Endothelial cell of umbilical vein (primary cell): ENCODE measurements at regions not wholly inside any gene's neighbourhood (a gene's known extent, or its start where the extent isn't known, plus 50 kb on each side); places are given as distances from the start of the nearest gene placed in this dataset.

Experiments used
- BruUV-seq: library from RNA; stranded (reverse); fragments of 400-500 nt; replicated peaks from 2 replicates; lab custom pipeline; 2021; lab: Mats Ljungman, UMichigan
- CTCF ChIA-PET: fragments of 300-600, 350-600 bp; sonication (Branson Sonifier 250); formaldehyde crosslinking; loops from one replicate; lab custom pipeline; 2021; ENCODE audit warnings: antibody characterized with exemption, inconsistent platforms; lab: Charles Lee
- POLR2A ChIA-PET: fragments of 300-600, 350-600 bp; sonication (Branson Sonifier 250); formaldehyde crosslinking; loops from one replicate; lab custom pipeline; 2021; ENCODE audit warnings: antibody characterized with exemption, inconsistent platforms; lab: Charles Lee
- DNase-seq: peaks from one replicate; pipeline ENCODE4 v3.0.0-alpha.2; 2011; ENCODE audit warnings: low read depth, low spot score
- FAIRE-seq: peaks from 2 replicates; lab custom pipeline; 2011; peaks lifted over from hg19 to GRCh38; lab: Jason Lieb, UNC
- H2AFZ ChIP-seq: 2 replicates; pipeline ENCODE4 v1.6.0; 2012; ENCODE audit warnings: low read depth, low read length, control low read depth, inconsistent platforms
- H3K27ac ChIP-seq: 2 replicates; pipeline ENCODE4 v1.5.1; 2011; ENCODE audit warnings: low read depth, mild to moderate bottlenecking, control low read depth, low read length, moderate library complexity; ENCODE audit not compliant: insufficient read depth
- H3K27me3 ChIP-seq, 2 experiments: 2 replicates each; pipeline versions ENCODE4 v1.6.0 to v1.6.1; 2011; ENCODE audit warnings: low read length in 2 of 2, mixed read lengths in 1 of 2; ENCODE audit not compliant: control insufficient read depth in 2 of 2, insufficient read depth in 2 of 2
- H3K36me3 ChIP-seq, 2 experiments: 2 replicates in 1 of 2; 3 replicates in 1 of 2; pipeline ENCODE4 v1.5.1; 2011; ENCODE audit warnings: low read length in 2 of 2, mild to moderate bottlenecking in 1 of 2, moderate library complexity in 1 of 2; ENCODE audit not compliant: control insufficient read depth in 2 of 2, insufficient read depth in 2 of 2; ENCODE audit errors: extremely low read depth in 1 of 2
- H3K4me1 ChIP-seq: 3 replicates; pipeline ENCODE4 v1.5.1; 2011; ENCODE audit warnings: mild to moderate bottlenecking, low read length; ENCODE audit not compliant: control insufficient read depth, insufficient read depth; ENCODE audit errors: extremely low read depth
- H3K4me2 ChIP-seq: 2 replicates; pipeline ENCODE4 v1.6.1; 2011; ENCODE audit warnings: low read length, control low read depth, mixed read lengths; ENCODE audit not compliant: insufficient read depth
- H3K4me3 ChIP-seq, 3 experiments: fragments of 200-600 bp in 1 of 3; sonication (generic), shearing (Covaris generic) in 1 of 3; replicated peaks in 1 of 3; 2 replicates each; pipeline ENCODE4 v1.5.1; 2011 to 2016; ENCODE audit warnings: control low read depth in 3 of 3, low read length in 3 of 3, mild to moderate bottlenecking in 2 of 3, inconsistent platforms in 1 of 3, low read depth in 1 of 3, moderate library complexity in 1 of 3; ENCODE audit not compliant: insufficient read depth in 1 of 3
- H3K79me2 ChIP-seq: 2 replicates; pipeline ENCODE4 v1.6.0; 2012; ENCODE audit warnings: low read length, inconsistent platforms; ENCODE audit not compliant: control insufficient read depth, insufficient read depth
- H3K9ac ChIP-seq: replicated peaks from 2 replicates; pipeline ENCODE3; 2011; ENCODE audit warnings: low read length, control low read depth; ENCODE audit not compliant: insufficient read depth; ENCODE audit errors: extremely low read depth
- H3K9me1 ChIP-seq: replicated peaks from 3 replicates; pipeline ENCODE4 v1.6.0; 2011; ENCODE audit warnings: mild to moderate bottlenecking, low read length; ENCODE audit not compliant: control insufficient read depth, insufficient read depth; ENCODE audit errors: extremely low read depth
- H3K9me3 ChIP-seq: replicated peaks from 2 replicates; pipeline ENCODE4 v1.5.1; 2012; ENCODE audit warnings: low read length, inconsistent platforms; ENCODE audit not compliant: control insufficient read depth, insufficient read depth
- H4K20me1 ChIP-seq: replicated peaks from 2 replicates; pipeline ENCODE3; 2011; ENCODE audit warnings: mild to moderate bottlenecking, low read length; ENCODE audit not compliant: control insufficient read depth, insufficient read depth; ENCODE audit errors: extremely low read depth
- EZH2 ChIP-seq: IDR thresholded peaks from 2 replicates; pipeline ENCODE4 v1.6.1; 2012; ENCODE audit warnings: borderline replicate concordance, low read depth, mild to moderate bottlenecking, moderate library complexity, low read length, inconsistent platforms; ENCODE audit not compliant: severe bottlenecking
- FOS ChIP-seq: IDR thresholded peaks from 2 replicates; pipeline ENCODE4 v1.6.1; 2011; ENCODE audit warnings: mild to moderate bottlenecking, low read length, moderate library complexity, borderline replicate concordance; ENCODE audit not compliant: insufficient read depth
- GATA2 ChIP-seq: IDR thresholded peaks from 2 replicates; pipeline ENCODE4 v1.7.0; 2011; ENCODE audit warnings: low read depth, mild to moderate bottlenecking, moderate library complexity, mixed read lengths, low read length; ENCODE audit not compliant: insufficient read length, insufficient read depth
- POLR2A ChIP-seq: IDR thresholded peaks from 2 replicates; pipeline ENCODE4 v1.6.1; 2012; ENCODE audit warnings: low read depth, mild to moderate bottlenecking, control low read depth, low read length
- POLR2AphosphoS5 ChIP-seq: IDR thresholded peaks from 2 replicates; pipeline ENCODE4 v1.6.1; 2012; ENCODE audit warnings: low read depth, mild to moderate bottlenecking, control low read depth, low read length, moderate library complexity; ENCODE audit not compliant: insufficient read depth
- dilution Hi-C: fragments of 300-500 bp; cut with MboI; formaldehyde crosslinking; loops from one replicate; pipeline ENCODE4 v1.15.0; 2019; ENCODE audit warnings: low sequenced_read_pairs; ENCODE audit not compliant: extremely low pct_ligation_motif_present
- intact Hi-C: fragments of 100-400 bp; cut with micrococcal nuclease; formaldehyde crosslinking; loops from one replicate; pipeline ENCODE4 v1.10.0; 2022

GRCh38 chr20:48332555-48332954 is 495.2 kb downstream of the PREX1 start:
- BruUV-seq: no TSS peak
- Histone ChIP-seq H3K9ac (no peak overlapping the region), H3K79me2 (no peaks in the 10 kb centered on the region), H4K20me1 (no peaks in the 10 kb centered on the region), H3K4me1 (no peaks in the 10 kb centered on the region), H3K4me2 (no peak overlapping the region), H3K27ac (no peak overlapping the region), H3K9me1 (no peaks in the 10 kb centered on the region), H3K27me3 (peaks cover 10 to 16% of the 10 kb centered on the region in 2 experiments), H3K4me3 (no peak overlapping the region), H3K36me3 (no peaks in the 10 kb centered on the region), H3K9me3 (no peaks in the 10 kb centered on the region), H2AFZ (no peak overlapping the region)
- CTCF ChIA-PET: interaction anchor here (0.8 to 1.1 kb wide), 2 partner anchors 288 to 546 kb away, joined by 3 to 6 read pairs; no protein-coding TSS in a partner anchor
- DNase-seq: no peak
- POLR2A ChIA-PET: interaction anchor here (0.5 kb wide), 1 partner anchor 87 kb away, joined by 6 read pairs; no protein-coding TSS in a partner anchor
- dilution Hi-C loops (no loop called here), intact Hi-C loops (no loop called here)
- no peak for TF ChIP-seq GATA2
- no peak for FAIRE-seq

- no peak overlapping the region for H3K4me3 ChIP-seq
- intact Hi-C loops: loop anchor here (2.0 kb wide), 1 partner anchor 545 kb away; no protein-coding TSS in a partner anchor
- H3K4me1 ChIP-seq: no peaks in the 10 kb centered on the region
- CTCF ChIA-PET: interaction anchor here (0.7 to 3.4 kb wide), 5 partner anchors 289 to 545 kb away, joined by 3 to 22 read pairs (median 6); partner anchors contain the start of gene SULF2
- POLR2A ChIA-PET: interaction anchor here (0.5 to 0.6 kb wide), 2 partner anchors 36 to 88 kb away, joined by 4 to 6 read pairs; no protein-coding TSS in a partner anchor
- H3K9me3 ChIP-seq: no peaks in the 10 kb centered on the region
- peaks cover 10 to 16% of the 10 kb centered on the region in 2 experiments for H3K27me3 ChIP-seq
- no peaks in the 10 kb centered on the region for H3K36me3 ChIP-seq
- TF ChIP-seq FOS (no peak), EZH2 (no peak), POLR2AphosphoS5 (no peak), POLR2A (no peak)
- no peak overlapping the region for H3K9ac ChIP-seq
- H3K9me1 ChIP-seq: no peaks in the 10 kb centered on the region
- H4K20me1 ChIP-seq: no peaks in the 10 kb centered on the region
- dilution Hi-C loops: no loop called here
- no peak for FAIRE-seq
- no peak overlapping the region for H3K27ac ChIP-seq
- DNase-seq: no peak
- no TSS peak for BruUV-seq
- no peaks in the 10 kb centered on the region for H3K79me2 ChIP-seq
- H3K4me2 ChIP-seq: no peak overlapping the region
- H2AFZ ChIP-seq: no peak overlapping the region
Measured at GRCh38 chr20:48331518-48332286, 496.1 kb downstream of the PREX1 start.
